Breast epithelium (tissue), 3 donors: ENCODE measurements at regions not wholly inside any gene's neighbourhood (a gene's known extent, or its start where the extent isn't known, plus 50 kb on each side); places are given as distances from the start of the nearest gene placed in this dataset.

Experiments
- CTCF ChIP-seq, 3 donors: fragments of 450-650 bp; IDR thresholded peaks; one replicate each; pipeline ENCODE4 v1.5.1; 2016 to 2017; ENCODE audit warnings: antibody characterized with exemption in 3 of 3, mild to moderate bottlenecking in 3 of 3, moderate library complexity in 3 of 3
- POLR2A ChIP-seq: fragments of 450-650 bp; IDR thresholded peaks from one replicate; pipeline ENCODE4 v1.6.1; 2016; ENCODE audit warnings: antibody characterized with exemption, mild to moderate bottlenecking, moderate library complexity

GRCh38 chr20:61041481-61041880 lies 210.6 kb upstream of the CDH4 start:
- no peak for TF ChIP-seq CTCF (IDR thresholded peaks at IDR 0.05)
- TF ChIP-seq POLR2A, result no peak
